ENCODE measurements at regions not wholly inside any gene's neighbourhood (a gene's known extent, or its start where the extent isn't known, plus 50 kb on each side); places are given as distances from the start of the nearest gene placed in this dataset.

DNA sequence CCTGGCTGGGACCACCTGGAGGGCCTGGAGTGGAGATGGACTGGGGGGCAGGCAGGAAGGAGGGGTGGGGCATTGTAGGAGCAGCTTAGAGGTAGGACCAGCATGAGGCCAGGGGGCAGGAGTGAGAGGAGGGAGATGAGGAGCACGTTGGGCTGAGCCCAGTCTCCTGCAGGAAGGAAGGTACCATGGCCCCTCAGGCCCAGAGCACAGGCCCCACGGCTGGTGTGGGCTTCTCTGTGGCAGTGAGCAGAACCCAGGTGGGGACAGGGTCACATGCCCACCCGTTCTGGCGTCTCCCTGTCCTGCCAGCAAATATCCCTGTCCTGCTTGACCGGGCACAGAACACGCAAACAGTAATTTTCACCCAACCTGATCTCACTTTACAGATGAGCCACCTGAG, 141.8 kb downstream of the ENGASE start:
- TF ChIP-seq, protein P1, sequence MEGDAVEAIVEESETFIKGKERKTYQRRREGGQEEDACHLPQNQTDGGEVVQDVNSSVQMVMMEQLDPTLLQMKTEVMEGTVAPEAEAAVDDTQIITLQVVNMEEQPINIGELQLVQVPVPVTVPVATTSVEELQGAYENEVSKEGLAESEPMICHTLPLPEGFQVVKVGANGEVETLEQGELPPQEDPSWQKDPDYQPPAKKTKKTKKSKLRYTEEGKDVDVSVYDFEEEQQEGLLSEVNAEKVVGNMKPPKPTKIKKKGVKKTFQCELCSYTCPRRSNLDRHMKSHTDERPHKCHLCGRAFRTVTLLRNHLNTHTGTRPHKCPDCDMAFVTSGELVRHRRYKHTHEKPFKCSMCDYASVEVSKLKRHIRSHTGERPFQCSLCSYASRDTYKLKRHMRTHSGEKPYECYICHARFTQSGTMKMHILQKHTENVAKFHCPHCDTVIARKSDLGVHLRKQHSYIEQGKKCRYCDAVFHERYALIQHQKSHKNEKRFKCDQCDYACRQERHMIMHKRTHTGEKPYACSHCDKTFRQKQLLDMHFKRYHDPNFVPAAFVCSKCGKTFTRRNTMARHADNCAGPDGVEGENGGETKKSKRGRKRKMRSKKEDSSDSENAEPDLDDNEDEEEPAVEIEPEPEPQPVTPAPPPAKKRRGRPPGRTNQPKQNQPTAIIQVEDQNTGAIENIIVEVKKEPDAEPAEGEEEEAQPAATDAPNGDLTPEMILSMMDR (conservative IDR thresholded peaks at IDR 0.05), result no peak
- no peak for TF ChIP-seq EZH2 (IDR thresholded peaks at IDR 0.05; ENCODE audit: low read depth)
